OCI-M1 (cell line): ENCODE measurements at regions not wholly inside any gene's neighbourhood (a gene's known extent, or its start where the extent isn't known, plus 50 kb on each side); places are given as distances from the start of the nearest gene placed in this dataset.
"Not testable (repeated sequence)": the region's sequence is repeated elsewhere in the genome, so short reads cannot be mapped to it uniquely, and the experiment has no call there.

Experiments
- DNase-seq: peaks from one replicate; lab custom pipeline; 2025; lab: John Stamatoyannopoulos, UW

GRCh38 chr12:68984796-68985573 lies 52.0 kb upstream of the CPM start:
- no peak for DNase-seq

- DNase-seq, result not testable (repeated sequence)
Observed at GRCh38 chr12:68997526-68997925, 64.6 kb upstream of the CPM start.

GRCh38 chr12:68998041-68998440 lies 65.1 kb upstream of the CPM start:
- DNase-seq, result peak; percentile 54

GRCh38 chr12:69000074-69000473 lies 67.1 kb upstream of the CPM start:
- DNase-seq, result no peak

GRCh38 chr12:69000540-69001243 lies 67.7 kb upstream of the CPM start:
- DNase-seq, result no peak

- DNase-seq, result no peak
Observed at GRCh38 chr12:69001251-69001650, 68.3 kb upstream of the CPM start.

- no peak for DNase-seq
Observed at GRCh38 chr12:69002969-69003368, 70.0 kb upstream of the CPM start.

GRCh38 chr12:69003991-69004390 lies 71.0 kb upstream of the CPM start:
- no peak for DNase-seq

GRCh38 chr12:69007101-69007854 lies 74.3 kb upstream of the CPM start:
- DNase-seq, result peak; percentile 39

- DNase-seq, result no peak
Observed at GRCh38 chr12:69007855-69008351, 74.9 kb upstream of the CPM start.

GRCh38 chr12:69008520-69008919 lies 75.5 kb upstream of the CPM start:
- DNase-seq, result peak; percentile 27

- no peak for DNase-seq
Observed at GRCh38 chr12:69014047-69014446, 81.1 kb upstream of the CPM start.

- no peak for DNase-seq
Observed at GRCh38 chr12:69015017-69015416, 82.0 kb upstream of the CPM start.

GRCh38 chr12:69015831-69016230 lies 82.9 kb upstream of the CPM start:
- DNase-seq, result no peak

- no peak for DNase-seq
Observed at GRCh38 chr12:69019082-69019481, 86.1 kb upstream of the CPM start.

GRCh38 chr12:69019910-69020309 lies 86.9 kb upstream of the CPM start:
- DNase-seq, result no peak

- DNase-seq, result no peak
Observed at GRCh38 chr12:69022674-69023073, 89.7 kb upstream of the CPM start.

GRCh38 chr12:69023840-69024239 lies 90.9 kb upstream of the CPM start:
- no peak for DNase-seq

- no peak for DNase-seq
Observed at GRCh38 chr12:69024413-69024812, 91.4 kb upstream of the CPM start.

GRCh38 chr12:69024907-69025306 lies 91.9 kb upstream of the CPM start:
- DNase-seq, result no peak

- peak; percentile 18 for DNase-seq
Observed at GRCh38 chr12:69026336-69026735, 93.4 kb upstream of the CPM start.

- DNase-seq, result no peak
Observed at GRCh38 chr12:69027411-69027881, 94.5 kb upstream of the CPM start.
